ENCODE measurements at regions not wholly inside any gene's neighbourhood (a gene's known extent, or its start where the extent isn't known, plus 50 kb on each side); places are given as distances from the start of the nearest gene placed in this dataset.
"Not testable (repeated sequence)": the region's sequence is repeated elsewhere in the genome, so short reads cannot be mapped to it uniquely, and the experiment has no call there.

GRCh38 chr14:106197264-106197663 is 670.9 kb downstream of the TMEM121 start:
- H3K4me2 ChIP-seq; ATAC-seq; CTCF ChIA-PET; DNase-seq (ENCODE audit: low read depth in 1 of 2, low spot score in 1 of 2); POLR2A ChIA-PET; H3K27ac ChIP-seq; H3K4me1 ChIP-seq; FAIRE-seq; H3K4me3 ChIP-seq; H3K9me3 ChIP-seq: not testable (repeated sequence)
- 9% methylated on average over 4 of the region's 4 CpGs for WGBS (ENCODE audit: missing lambda C conversion rate)

- H3K4me1 ChIP-seq: no peaks in the 10 kb centered on the region
- POLR2A ChIA-PET: no interaction called here
Observed at GRCh38 chr14:106199097-106199496, 672.7 kb downstream of the TMEM121 start.

GRCh38 chr14:106200541-106201315 is 674.3 kb downstream of the TMEM121 start:
- Histone ChIP-seq H3K9me3 (no peaks in the 10 kb centered on the region), H3K4me2 (no peak overlapping the region), H3K27ac (no peak overlapping the region), H3K4me1 (no peaks in the 10 kb centered on the region), H3K4me3 (no peak overlapping the region)
- TF ChIP-seq KDM1A (IDR thresholded peaks at IDR 0.05; ENCODE audit: low read depth) (no peak), HMGXB4 (CRISPR knock-in tag; IDR thresholded peaks at IDR 0.05; ENCODE audit: borderline replicate concordance) (no peak), ESRRA (IDR thresholded peaks at IDR 0.05; ENCODE audit: borderline replicate concordance, low read length) (no peak), PBX3 (IDR thresholded peaks at IDR 0.05) (no peak), FOSL2 (IDR thresholded peaks at IDR 0.05) (no peak), FOSL2 (CRISPR knock-in tag; IDR thresholded peaks at IDR 0.05) (no peak)
- FAIRE-seq: no peak
- POLR2A ChIA-PET: no interaction called here
- DNase-seq (ENCODE audit: low read depth in 1 of 2, low spot score in 1 of 2): no peak
- WGBS (ENCODE audit: missing lambda C conversion rate): 63% methylated on average over 25 of the region's 25 CpGs
- CTCF ChIA-PET: no interaction called here
- no peak for ATAC-seq

More at GRCh38 chr14:106199097-106199496, 672.7 kb downstream of the TMEM121 start:
- Histone ChIP-seq H3K4me3 (no peak overlapping the region), H3K4me2 (no peak overlapping the region), H3K9me3 (no peaks in the 10 kb centered on the region), H3K27ac (no peak overlapping the region)
- TF ChIP-seq NR3C1 (IDR thresholded peaks at IDR 0.05) (no peak), PHF8 (IDR thresholded peaks at IDR 0.05; ENCODE audit: borderline replicate concordance, low read depth) (no peak), CHD4 (IDR thresholded peaks at IDR 0.05; ENCODE audit: borderline replicate concordance) (no peak)
- ATAC-seq (no peak), DNase-seq (ENCODE audit: low read depth in 1 of 2, low spot score in 1 of 2) (no peak), FAIRE-seq (no peak)
- 17% methylated on average over 11 of the region's 12 CpGs for WGBS (ENCODE audit: missing lambda C conversion rate)
- CTCF ChIA-PET: no interaction called here

- Histone ChIP-seq H3K9me3 (no peaks in the 10 kb centered on the region), H3K4me2 (no peak overlapping the region), H3K27ac (no peak overlapping the region), H3K4me3 (no peak overlapping the region), H3K4me1 (no peaks in the 10 kb centered on the region)
- ChIA-PET CTCF (no interaction called here), POLR2A (no interaction called here)
- no peak for ATAC-seq
- no peak for FAIRE-seq
- DNase-seq (ENCODE audit: low read depth in 1 of 2, low spot score in 1 of 2): no peak
- TF ChIP-seq BHLHE40 (IDR thresholded peaks at IDR 0.05; ENCODE audit: low read depth, low read length) (no peak), CHD2 (IDR thresholded peaks at IDR 0.05; ENCODE audit: low read length, partially characterized antibody) (no peak), GATA3 (IDR thresholded peaks at IDR 0.05; ENCODE audit: borderline replicate concordance) (no peak), BCL3 (IDR thresholded peaks at IDR 0.05) (no peak), HOXB5 (CRISPR knock-in tag; IDR thresholded peaks at IDR 0.05) (no peak), FOSB (CRISPR knock-in tag; IDR thresholded peaks at IDR 0.05) (no peak), E2F6 (IDR thresholded peaks at IDR 0.05; ENCODE audit: borderline replicate concordance, low read depth) (no peak), REST (IDR thresholded peaks at IDR 0.05) (no peak), RFX5 (IDR thresholded peaks at IDR 0.05) (no peak), POLR2A (IDR thresholded peaks at IDR 0.05; ENCODE audit: low read length) (no peak), CBX2 (IDR thresholded peaks at IDR 0.05; ENCODE audit: borderline replicate concordance, low read depth) (no peak)
- WGBS (ENCODE audit: missing lambda C conversion rate): 4% methylated on average over 2 of the region's 2 CpGs
Observed at GRCh38 chr14:106201376-106201775, 675.0 kb downstream of the TMEM121 start.
